ENCODE measurements at regions not wholly inside any gene's neighbourhood (a gene's known extent, or its start where the extent isn't known, plus 50 kb on each side); places are given as distances from the start of the nearest gene placed in this dataset.

GRCh38 chr6:87793315-87793714 is 91.3 kb upstream of the AKIRIN2 start:
- H3K9me3 ChIP-seq (ENCODE audit: control insufficient read depth, low read depth, low read length): no peaks in the 10 kb centered on the region
- H4K8ac ChIP-seq (replicated peaks; ENCODE audit: insufficient read length, low read depth, low read length): no peak overlapping the region
- H2BK120ac ChIP-seq (ENCODE audit: low read depth, low read length, poor library complexity, severe bottlenecking): no peak overlapping the region
- H4K5ac ChIP-seq (ENCODE audit: insufficient read length, low read depth, low read length): no peak overlapping the region
- no peaks in the 10 kb centered on the region for H3K79me1 ChIP-seq (ENCODE audit: insufficient read depth, low read depth, low read length, poor library complexity, severe bottlenecking)
- no peak overlapping the region for H2BK15ac ChIP-seq (ENCODE audit: low read depth, low read length)
- H3K14ac ChIP-seq (ENCODE audit: insufficient read depth, low read length): no peak overlapping the region
- no peak overlapping the region for H3K18ac ChIP-seq (ENCODE audit: insufficient read length, low read depth, low read length)
- H3K27me3 Mint-ChIP-seq (ENCODE audit: low read depth): no peaks in the 10 kb centered on the region
- no peak overlapping the region for H3K23ac ChIP-seq (ENCODE audit: insufficient read length, low read depth, low read length)
- no peak overlapping the region for H2AFZ ChIP-seq (ENCODE audit: low read length)
- no peak for TF ChIP-seq CTCF (conservative IDR thresholded peaks at IDR 0.05)
- no peaks in the 10 kb centered on the region for H4K20me1 ChIP-seq (ENCODE audit: control insufficient read depth, insufficient read depth, insufficient read length)
- no peak overlapping the region for H3K4me3 Mint-ChIP-seq
- H3K4me2 ChIP-seq (ENCODE audit: insufficient read depth, insufficient read length, low read length): no peak overlapping the region
- no peak overlapping the region for H2BK5ac ChIP-seq (ENCODE audit: insufficient read length, low read length)
- H3K27ac Mint-ChIP-seq: no peak overlapping the region
- H2BK12ac ChIP-seq (ENCODE audit: insufficient read length, low read depth, low read length): no peak overlapping the region
- peaks cover 40 to 43% of the 10 kb centered on the region in 2 experiments for H3K4me1 Mint-ChIP-seq
- no peak overlapping the region for H2AK5ac ChIP-seq (ENCODE audit: insufficient read length, low read length)
- H3K9me3 Mint-ChIP-seq: no peaks in the 10 kb centered on the region; a peak in 1 of 5 replicates
- no peak overlapping the region for H3K4ac ChIP-seq (ENCODE audit: low read depth, low read length)
- H3K4me1 ChIP-seq (ENCODE audit: insufficient read depth, low read length): peaks cover 11% of the 10 kb centered on the region; the same call in 1 of the 2 replicates
- H3K36me3 Mint-ChIP-seq (ENCODE audit: insufficient read depth in 1 of 3, low read depth in 3 of 3): no peaks in the 10 kb centered on the region
- H3K27ac ChIP-seq (ENCODE audit: insufficient read length, low read depth, low read length): no peak overlapping the region
- H3T11ph ChIP-seq (ENCODE audit: low read length): no peak overlapping the region
- H3K23me2 ChIP-seq (ENCODE audit: insufficient read length, low read depth, low read length, poor library complexity, severe bottlenecking): no peaks in the 10 kb centered on the region
- no peak overlapping the region for H3K9ac ChIP-seq (ENCODE audit: extremely low read depth, insufficient read length, low read length)
- no CpG with 5 or more reads among the region's 2 CpGs for WGBS (ENCODE audit: extremely low coverage, insufficient read length, low lambda C conversion rate)
- no peak overlapping the region for H2BK20ac ChIP-seq (ENCODE audit: low read depth, low read length, poor library complexity, severe bottlenecking)
- H4K91ac ChIP-seq (ENCODE audit: insufficient read length, low read depth, low read length): no peak overlapping the region
- no peak for DNase-seq
- H3K79me2 ChIP-seq (ENCODE audit: insufficient read depth, low read length): no peaks in the 10 kb centered on the region
- no peak overlapping the region for H3K56ac ChIP-seq (ENCODE audit: insufficient read length, low read depth, low read length)
- no peaks in the 10 kb centered on the region for H3K27me3 ChIP-seq (ENCODE audit: insufficient read depth, low read length)
